ENCODE measurements at regions not wholly inside any gene's neighbourhood (a gene's known extent, or its start where the extent isn't known, plus 50 kb on each side); places are given as distances from the start of the nearest gene placed in this dataset.

DNA sequence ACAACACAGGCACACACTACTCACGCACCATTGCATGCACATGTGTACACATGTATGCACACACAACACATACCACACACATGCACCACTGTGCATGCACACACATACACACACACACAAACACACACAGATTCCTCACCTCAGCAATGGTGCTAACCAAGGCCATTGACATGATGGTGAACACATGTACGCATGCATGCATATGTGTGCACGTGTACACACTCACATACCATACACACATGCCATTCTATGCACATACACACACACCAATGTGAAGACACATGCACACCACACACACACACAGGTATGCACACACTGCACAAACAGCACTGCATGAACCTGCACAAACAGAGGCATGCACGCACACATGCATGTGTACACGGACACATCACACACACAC is 976.0 kb downstream of the DCDC2C start:
- TF ChIP-seq SUZ12 (IDR thresholded peaks at IDR 0.05; ENCODE audit: extremely low read depth, insufficient read depth, insufficient read length) (no peak), ZNF274 (IDR thresholded peaks at IDR 0.05; ENCODE audit: low read depth, low read length) (no peak), YY1 (IDR thresholded peaks at IDR 0.05; ENCODE audit: insufficient read depth, insufficient read length) (no peak)
